ENCODE measurements at regions not wholly inside any gene's neighbourhood (a gene's known extent, or its start where the extent isn't known, plus 50 kb on each side); places are given as distances from the start of the nearest gene placed in this dataset.

GRCh38 chr2:104444392-104444791 lies 409.5 kb upstream of the POU3F3 start:
- H3K9me3 Mint-ChIP-seq: no peaks in the 10 kb centered on the region
- H3K27me3 Mint-ChIP-seq (ENCODE audit: low read depth): peaks cover 4% of the 10 kb centered on the region
- no peaks in the 10 kb centered on the region for H3K4me1 Mint-ChIP-seq
- TF ChIP-seq CTCF (IDR thresholded peaks at IDR 0.05; ENCODE audit: unreplicated experiment): no peak
- H3K36me3 Mint-ChIP-seq: no peaks in the 10 kb centered on the region
- no peak overlapping the region for H3K27ac Mint-ChIP-seq
- DNase-seq (ENCODE audit: low spot score in 2 of 2, unreplicated experiment in 2 of 2): no peak
- H3K4me3 Mint-ChIP-seq: no peak overlapping the region

GRCh38 chr2:104444889-104445288 lies 409.0 kb upstream of the POU3F3 start:
- H3K27ac Mint-ChIP-seq: no peak overlapping the region
- no peaks in the 10 kb centered on the region for H3K9me3 Mint-ChIP-seq
- H3K27me3 Mint-ChIP-seq (ENCODE audit: low read depth): peaks cover 4% of the 10 kb centered on the region
- TF ChIP-seq CTCF (IDR thresholded peaks at IDR 0.05; ENCODE audit: unreplicated experiment): no peak
- DNase-seq (ENCODE audit: low spot score in 2 of 2, unreplicated experiment in 2 of 2): no peak
- no peak overlapping the region for H3K4me3 Mint-ChIP-seq
- no peaks in the 10 kb centered on the region for H3K36me3 Mint-ChIP-seq
- no peaks in the 10 kb centered on the region for H3K4me1 Mint-ChIP-seq

- Mint-ChIP-seq H3K4me3 (no peak overlapping the region), H3K9me3 (no peaks in the 10 kb centered on the region), H3K4me1 (no peaks in the 10 kb centered on the region), H3K36me3 (no peaks in the 10 kb centered on the region), H3K27ac (no peak overlapping the region), H3K27me3 (ENCODE audit: low read depth) (peaks cover 3% of the 10 kb centered on the region)
- TF ChIP-seq CTCF (IDR thresholded peaks at IDR 0.05; ENCODE audit: unreplicated experiment): peak; percentile 17
- no peak for DNase-seq (ENCODE audit: low spot score in 2 of 2, unreplicated experiment in 2 of 2)
These were observed 406.0 kb upstream of the POU3F3 start for GRCh38 chr2:104447831-104448434.

- Mint-ChIP-seq H3K27me3 (ENCODE audit: low read depth) (peaks cover 3% of the 10 kb centered on the region), H3K4me1 (no peaks in the 10 kb centered on the region), H3K36me3 (no peaks in the 10 kb centered on the region), H3K27ac (no peak overlapping the region), H3K4me3 (no peak overlapping the region), H3K9me3 (peaks cover 3% of the 10 kb centered on the region)
- no peak for DNase-seq (ENCODE audit: low spot score in 2 of 2, unreplicated experiment in 2 of 2)
- TF ChIP-seq CTCF (IDR thresholded peaks at IDR 0.05; ENCODE audit: unreplicated experiment): no peak
These were observed 405.1 kb upstream of the POU3F3 start for GRCh38 chr2:104448661-104449440.

- no peaks in the 10 kb centered on the region for H3K4me1 Mint-ChIP-seq
- no peaks in the 10 kb centered on the region for H3K36me3 Mint-ChIP-seq
- H3K27me3 Mint-ChIP-seq (ENCODE audit: low read depth): peaks cover 8% of the 10 kb centered on the region
These were observed 401.4 kb upstream of the POU3F3 start for GRCh38 chr2:104452558-104452957.

More at GRCh38 chr2:104452558-104452957, 401.4 kb upstream of the POU3F3 start:
- Mint-ChIP-seq H3K27ac (no peak overlapping the region), H3K4me3 (no peak overlapping the region), H3K9me3 (peaks cover 10% of the 10 kb centered on the region)
- no peak for DNase-seq (ENCODE audit: low spot score in 2 of 2, unreplicated experiment in 2 of 2)
- TF ChIP-seq CTCF (IDR thresholded peaks at IDR 0.05; ENCODE audit: unreplicated experiment): no peak
